Neural progenitor cell (in vitro differentiated cells): ENCODE measurements at regions not wholly inside any gene's neighbourhood (a gene's known extent, or its start where the extent isn't known, plus 50 kb on each side); places are given as distances from the start of the nearest gene placed in this dataset.

Experiments
- CTCF ChIP-seq: fragments of 200-600 bp; sonication (generic); IDR thresholded peaks from 2 replicates; pipeline ENCODE4 v1.5.1; 2017; ENCODE audit warnings: antibody characterized with exemption, mild to moderate bottlenecking
- EZH2 ChIP-seq: fragments of 200-600 bp; sonication (generic); IDR thresholded peaks from 2 replicates; pipeline ENCODE4 v1.6.1; 2017; ENCODE audit warnings: antibody characterized with exemption, mild to moderate bottlenecking, moderate library complexity
- EZH2phosphoT487 ChIP-seq: fragments of 200-600 bp; sonication (generic); IDR thresholded peaks from 2 replicates; pipeline ENCODE4 v1.6.1; 2017; ENCODE audit warnings: antibody characterized with exemption

- TF ChIP-seq CTCF, result no peak
- TF ChIP-seq EZH2, result no peak
- no peak for TF ChIP-seq EZH2phosphoT487
These were observed 172.6 kb upstream of the PAPPA start for GRCh38 chr9:115980976-115981375.
